ENCODE measurements at regions not wholly inside any gene's neighbourhood (a gene's known extent, or its start where the extent isn't known, plus 50 kb on each side); places are given as distances from the start of the nearest gene placed in this dataset.

GRCh38 chr6:14191761-14192160, 74.2 kb downstream of the CD83 start:
- Histone ChIP-seq H3K36me3 (no peaks in the 10 kb centered on the region), H3K4me3 (no peak overlapping the region), H3K9me3 (no peaks in the 10 kb centered on the region), H3K4me1 (ENCODE audit: insufficient read depth) (peaks cover 2% of the 10 kb centered on the region), H3K27me3 (no peaks in the 10 kb centered on the region), H3K27ac (no peak overlapping the region)
- TF ChIP-seq EP300 (IDR thresholded peaks at IDR 0.05) = no peak
- no peak for TF ChIP-seq POLR2A (IDR thresholded peaks at IDR 0.05)
- no peak for TF ChIP-seq CTCF (IDR thresholded peaks at IDR 0.05)
- no peak for DNase-seq
- intact Hi-C loops (cut with DNase I) = no loop called here
- 63 to 67% (median 66%) methylated on average over 3 of the region's 3 CpGs for WGBS, 3 donors

GRCh38 chr6:14192216-14192788, 74.7 kb downstream of the CD83 start:
- WGBS, 3 donors = 10 to 15% (median 13%) methylated on average over 3 of the region's 3 CpGs
- Histone ChIP-seq H3K27ac (no peak overlapping the region), H3K36me3 (no peaks in the 10 kb centered on the region), H3K4me1 (ENCODE audit: insufficient read depth) (peaks cover 2% of the 10 kb centered on the region), H3K27me3 (no peaks in the 10 kb centered on the region), H3K4me3 (no peak overlapping the region), H3K9me3 (no peaks in the 10 kb centered on the region)
- intact Hi-C loops (cut with DNase I) = no loop called here
- DNase-seq = no peak
- TF ChIP-seq POLR2A (IDR thresholded peaks at IDR 0.05) = no peak
- TF ChIP-seq CTCF (IDR thresholded peaks at IDR 0.05) = no peak
- no peak for TF ChIP-seq EP300 (IDR thresholded peaks at IDR 0.05)

GRCh38 chr6:14193524-14193923, 76.0 kb downstream of the CD83 start:
- Histone ChIP-seq H3K4me3 (no peak overlapping the region), H3K4me1 (ENCODE audit: insufficient read depth) (peaks cover 2% of the 10 kb centered on the region), H3K27ac (no peak overlapping the region), H3K9me3 (no peaks in the 10 kb centered on the region), H3K36me3 (no peaks in the 10 kb centered on the region), H3K27me3 (no peaks in the 10 kb centered on the region)
- no peak for DNase-seq
- intact Hi-C loops (cut with DNase I) = no loop called here
- TF ChIP-seq EP300 (IDR thresholded peaks at IDR 0.05) (no peak), POLR2A (IDR thresholded peaks at IDR 0.05) (no peak), CTCF (IDR thresholded peaks at IDR 0.05) (no peak)
- 76 to 92% (median 86%) methylated on average over 2 of the region's 2 CpGs for WGBS, 3 donors

- TF ChIP-seq POLR2A (IDR thresholded peaks at IDR 0.05) (no peak), EP300 (IDR thresholded peaks at IDR 0.05) (no peak), CTCF (IDR thresholded peaks at IDR 0.05) (no peak)
- intact Hi-C loops (cut with DNase I) = no loop called here
- 74 to 84% (median 74%) methylated on average over 7 of the region's 7 CpGs for WGBS, 3 donors
- no peaks in the 10 kb centered on the region for H3K9me3 ChIP-seq
- no peak for DNase-seq
- peaks cover 2% of the 10 kb centered on the region for H3K4me1 ChIP-seq (ENCODE audit: insufficient read depth)
- no peak overlapping the region for H3K27ac ChIP-seq
- H3K36me3 ChIP-seq = no peaks in the 10 kb centered on the region
- no peak overlapping the region for H3K4me3 ChIP-seq
- no peaks in the 10 kb centered on the region for H3K27me3 ChIP-seq
Measured at GRCh38 chr6:14194483-14194882, 76.9 kb downstream of the CD83 start.
